ENCODE measurements at regions not wholly inside any gene's neighbourhood (a gene's known extent, or its start where the extent isn't known, plus 50 kb on each side); places are given as distances from the start of the nearest gene placed in this dataset.
"Not testable (repeated sequence)": the region's sequence is repeated elsewhere in the genome, so short reads cannot be mapped to it uniquely, and the experiment has no call there.

DNA sequence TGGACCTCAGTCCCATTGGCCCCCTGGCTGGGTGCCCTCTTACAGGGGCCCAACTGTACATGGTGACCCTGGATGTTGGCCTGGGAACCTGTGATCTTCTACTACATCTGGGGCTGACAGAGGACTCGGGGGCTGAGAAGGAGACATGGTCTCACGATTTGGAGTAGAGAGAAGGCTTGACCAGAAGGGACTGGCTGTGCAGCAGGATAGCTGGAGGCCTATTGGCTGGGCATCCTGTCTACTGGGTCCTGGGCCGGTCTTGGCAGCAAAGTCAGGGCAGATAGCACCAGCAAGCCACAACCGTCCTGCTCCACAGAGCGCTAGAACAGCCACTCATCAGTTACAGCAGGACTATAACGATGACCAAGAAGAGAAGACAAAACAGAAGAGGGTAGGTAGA, 66.4 kb upstream of the PLGLB1 start:
- not testable (repeated sequence) for TF ChIP-seq CTCF, POLR2A, EP300, POLR2AphosphoS5 (IDR thresholded peaks at IDR 0.05)
